NOMO-1 treated with dmso at 0.1 percent for 144 hours (cell line): ENCODE measurements at regions not wholly inside any gene's neighbourhood (a gene's known extent, or its start where the extent isn't known, plus 50 kb on each side); places are given as distances from the start of the nearest gene placed in this dataset.

Source experiments
- DNase-seq: peaks from one replicate; lab custom pipeline; 2025; ENCODE audit not compliant: unreplicated experiment; lab: John Stamatoyannopoulos, UW

- DNase-seq = no peak
Observed at GRCh38 chr2:139078376-139078775, 298.2 kb upstream of the NXPH2 start.

GRCh38 chr2:139077099-139077737 is 297.0 kb upstream of the NXPH2 start:
- DNase-seq = no peak

- DNase-seq = no peak
Observed at GRCh38 chr2:139067874-139068273, 287.7 kb upstream of the NXPH2 start.

GRCh38 chr2:139067072-139067471 is 286.9 kb upstream of the NXPH2 start:
- DNase-seq = no peak

- DNase-seq = no peak
Observed at GRCh38 chr2:139064159-139064558, 284.0 kb upstream of the NXPH2 start.

- DNase-seq = no peak
Observed at GRCh38 chr2:139059617-139060016, 279.4 kb upstream of the NXPH2 start.

- no peak for DNase-seq
Observed at GRCh38 chr2:139055202-139055601, 275.0 kb upstream of the NXPH2 start.

GRCh38 chr2:139048017-139048416 is 267.8 kb upstream of the NXPH2 start:
- no peak for DNase-seq

GRCh38 chr2:139045524-139045923 is 265.3 kb upstream of the NXPH2 start:
- no peak for DNase-seq

GRCh38 chr2:139034064-139034463 is 253.9 kb upstream of the NXPH2 start:
- DNase-seq = no peak

- DNase-seq = no peak
Observed at GRCh38 chr2:139033300-139033699, 253.1 kb upstream of the NXPH2 start.

- no peak for DNase-seq
Observed at GRCh38 chr2:139031722-139032121, 251.5 kb upstream of the NXPH2 start.

GRCh38 chr2:139020287-139020686 is 240.1 kb upstream of the NXPH2 start:
- no peak for DNase-seq

- no peak for DNase-seq
Observed at GRCh38 chr2:139018252-139018651, 238.1 kb upstream of the NXPH2 start.

- no peak for DNase-seq
Observed at GRCh38 chr2:139007130-139007529, 226.9 kb upstream of the NXPH2 start.

- DNase-seq = no peak
Observed at GRCh38 chr2:139000131-139000785, 220.1 kb upstream of the NXPH2 start.

- no peak for DNase-seq
Observed at GRCh38 chr2:138997856-138998517, 217.8 kb upstream of the NXPH2 start.

GRCh38 chr2:138997346-138997745 is 217.2 kb upstream of the NXPH2 start:
- no peak for DNase-seq

GRCh38 chr2:138994502-138994901 is 214.3 kb upstream of the NXPH2 start:
- DNase-seq = no peak

- no peak for DNase-seq
Observed at GRCh38 chr2:138985881-138986280, 205.7 kb upstream of the NXPH2 start.

GRCh38 chr2:138979131-138979785 is 199.1 kb upstream of the NXPH2 start:
- no peak for DNase-seq

- no peak for DNase-seq
Observed at GRCh38 chr2:138974651-138975050, 194.5 kb upstream of the NXPH2 start.
